NB4 (cell line): ENCODE measurements at regions not wholly inside any gene's neighbourhood (a gene's known extent, or its start where the extent isn't known, plus 50 kb on each side); places are given as distances from the start of the nearest gene placed in this dataset.

ENCODE experiments used
- CTCF ChIP-seq: IDR thresholded peaks from one replicate; pipeline ENCODE4 v1.5.1; 2012; ENCODE audit warnings: low read depth, low read length
- MAX ChIP-seq: IDR thresholded peaks from 2 replicates; pipeline ENCODE4 v1.6.1; 2011; ENCODE audit warnings: low read depth, low read length
- MYC ChIP-seq: IDR thresholded peaks from 2 replicates; pipeline ENCODE4 v1.6.1; 2011; ENCODE audit warnings: low read depth, low read length
- POLR2A ChIP-seq: IDR thresholded peaks from 2 replicates; pipeline ENCODE4 v1.6.1; 2011; ENCODE audit warnings: mild to moderate bottlenecking; ENCODE audit not compliant: insufficient read length; ENCODE audit errors: extremely low read depth

DNA sequence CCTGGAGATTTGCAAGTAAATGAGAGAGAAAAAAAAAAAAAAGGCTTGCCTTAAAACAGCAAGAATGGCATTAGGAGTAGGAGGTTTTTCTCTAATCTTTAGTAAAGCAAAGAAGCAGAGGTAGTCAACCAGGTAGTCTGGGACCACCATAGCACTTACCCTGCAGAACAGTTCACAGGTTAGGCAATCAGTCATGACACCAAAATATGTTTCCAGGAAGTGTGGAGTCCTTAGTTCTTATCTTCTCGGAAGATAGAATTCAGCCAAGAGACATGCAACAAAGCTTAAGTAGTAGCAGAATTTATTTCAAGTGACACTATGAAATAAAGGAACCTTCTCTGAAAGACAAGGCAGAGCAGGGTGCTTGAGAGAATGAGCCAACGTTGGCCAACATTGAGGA, 295.8 kb downstream of the IPO8 start:
- TF ChIP-seq CTCF = no peak
- no peak for TF ChIP-seq POLR2A
- no peak for TF ChIP-seq MAX
- no peak for TF ChIP-seq MYC
